K562 (cell line): ENCODE measurements at regions not wholly inside any gene's neighbourhood (a gene's known extent, or its start where the extent isn't known, plus 50 kb on each side); places are given as distances from the start of the nearest gene placed in this dataset.

Source experiments
- ATAC-seq: fragments of 200-7000 bp; cut with Tn5 transposase; 3 replicates; pipeline ENCODE4 v1.9.1; 2020; ENCODE audit warnings: moderate library complexity
- BruUV-seq: library from RNA; stranded (reverse); fragments of 400-500 nt; replicated peaks from 2 replicates; lab custom pipeline; 2021; lab: Mats Ljungman, UMichigan
- CTCF ChIA-PET: fragments of 300-600 bp; formaldehyde crosslinking; extraction: SDS; loops from one replicate; lab custom pipeline; 2021; ENCODE audit warnings: low intra/inter-chr PET ratio; lab: Yijun Ruan, JAX
- POLR2A ChIA-PET: fragments of 300-600, 350-650 bp; sonication (Branson Sonifier 250); formaldehyde crosslinking; extraction: SDS; loops from one replicate; lab custom pipeline; 2021; ENCODE audit warnings: antibody characterized with exemption, inconsistent platforms; lab: Yijun Ruan, JAX
- DNase-seq, 4 experiments: peaks; one replicate each; pipeline versions ENCODE4 v3.0.0 to v3.0.0-alpha.2; 2011 to 2018; ENCODE audit warnings: low spot score in 3 of 4, mixed read lengths in 3 of 4; ENCODE audit errors: extremely low read depth in 1 of 4
- FAIRE-seq: peaks from 2 replicates; lab custom pipeline; 2011; peaks lifted over from hg19 to GRCh38; lab: Jason Lieb, UNC
- H2AFZ ChIP-seq: 2 replicates; pipeline ENCODE4 v1.6.0; 2011; ENCODE audit warnings: low read depth, low read length, control low read depth, inconsistent platforms
- H3K27ac ChIP-seq: fragments of 200-600 bp; 3 replicates; pipeline ENCODE4 v1.8.0; 2011; ENCODE audit warnings: low read depth, mild to moderate bottlenecking, control low read depth, inconsistent platforms, low read length, moderate library complexity, mixed read lengths; ENCODE audit errors: extremely low read depth
- H3K27me3 ChIP-seq, 2 experiments: fragments of 300-600 bp in 1 of 2; 2 replicates in 1 of 2; 3 replicates in 1 of 2; pipeline versions ENCODE4 v1.6.0 to v1.8.0; 2011; ENCODE audit warnings: inconsistent platforms in 2 of 2, low read length in 2 of 2, mild to moderate bottlenecking in 1 of 2, mixed read lengths in 1 of 2, moderate library complexity in 1 of 2; ENCODE audit not compliant: control insufficient read depth in 2 of 2, insufficient read depth in 2 of 2
- H3K36me3 ChIP-seq: fragments of 300-600 bp; 3 replicates; pipeline ENCODE4 v1.8.0; 2011; ENCODE audit warnings: mild to moderate bottlenecking, low read length, inconsistent platforms; ENCODE audit not compliant: control insufficient read depth, insufficient read depth
- H3K4me1 ChIP-seq, 2 experiments: fragments of 200-600 bp in 1 of 2; replicated peaks in 1 of 2; 2 replicates in 1 of 2; 3 replicates in 1 of 2; pipeline versions ENCODE4 v1.5.1 to v1.8.0; 2011; ENCODE audit warnings: inconsistent platforms in 2 of 2, low read length in 2 of 2, mild to moderate bottlenecking in 1 of 2, mixed read lengths in 1 of 2, moderate library complexity in 1 of 2; ENCODE audit not compliant: control insufficient read depth in 2 of 2, insufficient read depth in 2 of 2
- H3K4me2 ChIP-seq: 2 replicates; pipeline ENCODE4 v1.6.1; 2011; ENCODE audit warnings: low read length, control low read depth, inconsistent platforms, mixed read lengths; ENCODE audit not compliant: insufficient read depth
- H3K4me3 ChIP-seq: fragments of 200-600 bp; sonication (generic), shearing (Covaris generic); 2 replicates; pipeline ENCODE4 v1.5.1; 2016; ENCODE audit warnings: control low read depth, inconsistent platforms
- H3K79me2 ChIP-seq: fragments of 200-600 bp; 3 replicates; pipeline ENCODE4 v1.8.0; 2011; ENCODE audit warnings: low read length, inconsistent platforms; ENCODE audit not compliant: control insufficient read depth, insufficient read depth
- H3K9ac ChIP-seq, 2 experiments: 2 replicates each; pipeline versions ENCODE4 v1.6.0 to v1.6.1; 2011; ENCODE audit warnings: low read depth in 2 of 2, low read length in 2 of 2, control low read depth in 1 of 2, inconsistent platforms in 1 of 2, mild to moderate bottlenecking in 1 of 2, mixed read lengths in 1 of 2; ENCODE audit not compliant: insufficient read depth in 1 of 2
- H3K9me1 ChIP-seq: one replicate; pipeline ENCODE4 v1.6.0; 2011; ENCODE audit warnings: inconsistent platforms, mild to moderate bottlenecking, low read length, moderate library complexity; ENCODE audit not compliant: control insufficient read depth, insufficient read depth
- H3K9me3 ChIP-seq: replicated peaks from 2 replicates; pipeline ENCODE4 v1.5.1; 2011; ENCODE audit warnings: low read depth, low read length, inconsistent platforms; ENCODE audit not compliant: control insufficient read depth, insufficient read depth
- H4K20me1 ChIP-seq: replicated peaks from 2 replicates; pipeline ENCODE4 v1.6.1; 2011; ENCODE audit warnings: low read length, inconsistent platforms, mixed read lengths; ENCODE audit not compliant: control insufficient read depth, insufficient read depth
- CC2D1A ChIP-seq: fragments of 450-650 bp; IDR thresholded peaks from 2 replicates; pipeline ENCODE4 v1.6.1; 2017; ENCODE audit warnings: mild to moderate bottlenecking
- KAT2B ChIP-seq: IDR thresholded peaks from one replicate; pipeline ENCODE4 v1.6.1; 2012; ENCODE audit warnings: low read depth, mild to moderate bottlenecking, control low read depth, inconsistent platforms, low read length, moderate library complexity
- KLF1 ChIP-seq: fragments of 450-650 bp; IDR thresholded peaks from 2 replicates; pipeline ENCODE4 v1.6.1; 2016; ENCODE audit warnings: missing genetic modification characterization, missing compliant biosample characterization
- MAFG ChIP-seq: fragments of 450-650 bp; conservative IDR thresholded peaks from 2 replicates; pipeline ENCODE4 v1.6.1; 2016; ENCODE audit warnings: missing genetic modification characterization, missing compliant biosample characterization
- NCOA1 ChIP-seq: fragments of 450-650 bp; IDR thresholded peaks from 2 replicates; pipeline ENCODE4 v1.6.1; 2016; ENCODE audit warnings: low read depth
- RB1 ChIP-seq: fragments of 450-650 bp; IDR thresholded peaks from 2 replicates; pipeline ENCODE4 v1.6.1; 2017; ENCODE audit warnings: low read depth, mild to moderate bottlenecking
- RBM15 ChIP-seq: fragments of 200-400 bp; formaldehyde crosslinking; IDR thresholded peaks from 2 replicates; pipeline ENCODE4 v1.6.1; 2018; ENCODE audit warnings: mild to moderate bottlenecking, low read length, moderate library complexity; ENCODE audit not compliant: insufficient read depth
- SMAD2 ChIP-seq: fragments of 150-350 bp; IDR thresholded peaks from 2 replicates; pipeline ENCODE4 v1.6.1; 2014; ENCODE audit warnings: low read depth, mild to moderate bottlenecking, low read length
- SMARCB1 ChIP-seq: IDR thresholded peaks from 2 replicates; pipeline ENCODE4 v1.6.1; 2011; ENCODE audit warnings: improper control_type of control experiment, low read depth; ENCODE audit not compliant: insufficient read length
- SNIP1 ChIP-seq: fragments of 450-650 bp; IDR thresholded peaks from 2 replicates; pipeline ENCODE4 v1.7.1; 2017; ENCODE audit warnings: low read depth, mild to moderate bottlenecking
- ZNF12 ChIP-seq: sonication (generic); formaldehyde crosslinking; IDR thresholded peaks from 2 replicates; pipeline ENCODE4 v1.4.0; 2020; ENCODE audit warnings: mild to moderate bottlenecking, missing genetic modification reagents
- ZNF232 ChIP-seq: sonication (generic); formaldehyde crosslinking; IDR thresholded peaks from 2 replicates; pipeline ENCODE4 v1.8.0; 2022; ENCODE audit warnings: mild to moderate bottlenecking, missing genetic modification reagents
- ZNF282 ChIP-seq: sonication (generic); formaldehyde crosslinking; IDR thresholded peaks from 2 replicates; pipeline ENCODE4 v1.8.1; 2023; ENCODE audit warnings: missing genetic modification reagents
- ZNF507 ChIP-seq: conservative IDR thresholded peaks from 2 replicates; pipeline ENCODE4 v1.6.1; 2017; ENCODE audit warnings: missing genetic modification characterization, missing compliant biosample characterization
- WGBS: fragments of 100-300 bp; shearing (Covaris generic); methylation state at CpG from one replicate; pipeline ENCODE4 v1.1.6; 2016; ENCODE audit warnings: low coverage, mixed read lengths; ENCODE audit not compliant: insufficient coverage; ENCODE audit errors: missing lambda C conversion rate; 5-methylcytosine and 5-hydroxymethylcytosine counted together
- in situ Hi-C: fragments of 300-500 bp; cut with MboI; formaldehyde crosslinking; loops from 4 replicates; pipeline ENCODE4 v1.15.0; 2018; ENCODE audit warnings: inconsistent platforms, mixed read lengths
- intact Hi-C: fragments of 100-400 bp; cut with micrococcal nuclease; formaldehyde crosslinking; loops from 2 replicates; pipeline ENCODE4 v1.14.2; 2022
- TF ChIP-seq, protein P1 (sequence below): sonication (generic); formaldehyde crosslinking; IDR thresholded peaks from 2 replicates; pipeline ENCODE4 v1.9.0; 2022; ENCODE audit warnings: mild to moderate bottlenecking, missing genetic modification reagents
- TF ChIP-seq, protein P2 (sequence below), 3 experiments: fragments of 200-800 bp in 1 of 3; sonication (Bioruptor generic) in 1 of 3; sonication (generic) in 1 of 3; formaldehyde crosslinking in 1 of 3; IDR thresholded peaks; 2 replicates each; pipeline versions ENCODE4 v1.6.1 to v1.8.0; 2016 to 2022; ENCODE audit warnings: mild to moderate bottlenecking in 2 of 3, missing compliant biosample characterization in 2 of 3, missing genetic modification characterization in 2 of 3, missing genetic modification reagents in 1 of 3
- TF ChIP-seq, protein P3 (sequence below): fragments of 250-450 bp; sonication (Bioruptor Pico); IDR thresholded peaks from 2 replicates; pipeline ENCODE4 v1.4.0; 2020; ENCODE audit warnings: mild to moderate bottlenecking, moderate library complexity, borderline replicate concordance
- TF ChIP-seq, protein P4 (sequence below): fragments of 250-450 bp; sonication (Bioruptor Pico); IDR thresholded peaks from 2 replicates; pipeline ENCODE4 v1.8.0; 2022; ENCODE audit warnings: moderate library complexity, mild to moderate bottlenecking, inconsistent platforms

DNA sequence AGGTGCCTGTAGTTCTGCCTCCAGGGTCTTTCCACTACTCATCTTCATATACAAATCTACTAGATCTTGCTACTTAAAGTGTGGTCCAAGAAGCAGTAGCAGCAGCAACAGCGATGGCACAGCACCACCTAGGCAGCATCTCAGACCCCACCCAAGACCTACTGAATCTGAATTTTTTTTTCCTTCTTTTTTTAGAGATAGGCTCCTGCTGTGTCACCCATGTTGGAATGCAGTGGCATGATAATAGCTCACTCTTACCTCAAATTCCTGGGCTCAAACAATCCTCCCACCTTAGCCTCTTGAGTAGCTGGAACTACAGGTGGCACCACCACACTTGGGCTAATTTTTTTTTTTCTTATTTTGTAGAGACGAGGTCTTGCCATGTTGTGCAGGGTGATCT is 346.7 kb upstream of the TGFBR2 start (continued):
- TF ChIP-seq ZNF282 (CRISPR knock-in tag), result no peak
- TF ChIP-seq ZNF232 (CRISPR knock-in tag), result no peak
- TF ChIP-seq ZNF507 (tag), result no peak
- TF ChIP-seq, all 486 proteins: peak for 0

DNA sequence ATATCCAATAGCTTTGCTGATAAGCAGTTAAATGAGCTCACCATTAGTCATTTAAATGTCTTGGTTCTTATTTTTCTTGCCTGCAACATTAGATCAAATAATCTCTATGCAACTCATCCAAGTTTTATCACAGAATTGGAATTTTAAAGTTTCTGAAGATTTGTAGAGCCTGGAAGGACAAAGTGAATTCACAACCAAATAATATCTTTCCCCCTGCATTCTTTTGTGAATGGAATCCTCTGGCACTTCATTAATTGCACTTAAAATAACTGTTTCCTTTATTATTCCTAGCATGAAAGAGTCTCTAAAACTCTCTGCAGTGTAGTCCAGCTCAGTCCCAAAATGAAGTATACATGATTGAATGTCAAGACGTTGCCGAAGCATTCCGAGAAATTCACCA is 345.6 kb upstream of the TGFBR2 start:
- Histone ChIP-seq H3K4me1 (no peaks in the 10 kb centered on the region), H3K27ac (no peak overlapping the region), H3K4me2 (no peak overlapping the region), H4K20me1 (no peaks in the 10 kb centered on the region), H2AFZ (no peak overlapping the region), H3K79me2 (no peaks in the 10 kb centered on the region), H3K9me3 (no peaks in the 10 kb centered on the region; the same call in 1 of the 2 replicates), H3K36me3 (no peaks in the 10 kb centered on the region), H3K9ac (no peak overlapping the region), H3K9me1 (no peaks in the 10 kb centered on the region), H3K27me3 (no peaks in the 10 kb centered on the region), H3K4me3 (no peak overlapping the region)
- BruUV-seq, result no TSS peak
- ATAC-seq (no peak), DNase-seq (no peak), FAIRE-seq (no peak)
- WGBS, result 0% methylated on average over 3 of the region's 3 CpGs
- intact Hi-C loops (no loop called here), in situ Hi-C loops (no loop called here)
- ChIA-PET CTCF (interaction anchor here (0.5 kb wide), 1 partner anchor 53 kb away, joined by 3 read pairs; no protein-coding TSS in a partner anchor), POLR2A (no interaction called here)
- TF ChIP-seq ZNF12 (no peak), NCOA1 (no peak), SMARCB1 (no peak), KAT2B (no peak), SNIP1 (no peak), KLF1 (tag) (no peak), MAFG (tag) (no peak), RBM15 (no peak), CC2D1A (no peak), SMAD2 (no peak), RB1 (no peak)
- TF ChIP-seq, protein P1, sequence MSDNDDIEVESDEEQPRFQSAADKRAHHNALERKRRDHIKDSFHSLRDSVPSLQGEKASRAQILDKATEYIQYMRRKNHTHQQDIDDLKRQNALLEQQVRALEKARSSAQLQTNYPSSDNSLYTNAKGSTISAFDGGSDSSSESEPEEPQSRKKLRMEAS (CRISPR knock-in tag), result no peak
- TF ChIP-seq, protein P2, sequence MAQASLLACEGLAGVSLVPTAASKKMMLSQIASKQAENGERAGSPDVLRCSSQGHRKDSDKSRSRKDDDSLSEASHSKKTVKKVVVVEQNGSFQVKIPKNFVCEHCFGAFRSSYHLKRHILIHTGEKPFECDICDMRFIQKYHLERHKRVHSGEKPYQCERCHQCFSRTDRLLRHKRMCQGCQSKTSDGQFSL (CRISPR knock-in tag; IDR thresholded peaks at IDR 0.05), result no peak
- TF ChIP-seq, protein P2 (tag; IDR thresholded peaks at IDR 0.05), result no peak
- TF ChIP-seq, protein P3, sequence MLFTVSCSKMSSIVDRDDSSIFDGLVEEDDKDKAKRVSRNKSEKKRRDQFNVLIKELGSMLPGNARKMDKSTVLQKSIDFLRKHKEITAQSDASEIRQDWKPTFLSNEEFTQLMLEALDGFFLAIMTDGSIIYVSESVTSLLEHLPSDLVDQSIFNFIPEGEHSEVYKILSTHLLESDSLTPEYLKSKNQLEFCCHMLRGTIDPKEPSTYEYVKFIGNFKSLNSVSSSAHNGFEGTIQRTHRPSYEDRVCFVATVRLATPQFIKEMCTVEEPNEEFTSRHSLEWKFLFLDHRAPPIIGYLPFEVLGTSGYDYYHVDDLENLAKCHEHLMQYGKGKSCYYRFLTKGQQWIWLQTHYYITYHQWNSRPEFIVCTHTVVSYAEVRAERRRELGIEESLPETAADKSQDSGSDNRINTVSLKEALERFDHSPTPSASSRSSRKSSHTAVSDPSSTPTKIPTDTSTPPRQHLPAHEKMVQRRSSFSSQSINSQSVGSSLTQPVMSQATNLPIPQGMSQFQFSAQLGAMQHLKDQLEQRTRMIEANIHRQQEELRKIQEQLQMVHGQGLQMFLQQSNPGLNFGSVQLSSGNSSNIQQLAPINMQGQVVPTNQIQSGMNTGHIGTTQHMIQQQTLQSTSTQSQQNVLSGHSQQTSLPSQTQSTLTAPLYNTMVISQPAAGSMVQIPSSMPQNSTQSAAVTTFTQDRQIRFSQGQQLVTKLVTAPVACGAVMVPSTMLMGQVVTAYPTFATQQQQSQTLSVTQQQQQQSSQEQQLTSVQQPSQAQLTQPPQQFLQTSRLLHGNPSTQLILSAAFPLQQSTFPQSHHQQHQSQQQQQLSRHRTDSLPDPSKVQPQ (CRISPR knock-in tag), result no peak
- TF ChIP-seq, protein P4, sequence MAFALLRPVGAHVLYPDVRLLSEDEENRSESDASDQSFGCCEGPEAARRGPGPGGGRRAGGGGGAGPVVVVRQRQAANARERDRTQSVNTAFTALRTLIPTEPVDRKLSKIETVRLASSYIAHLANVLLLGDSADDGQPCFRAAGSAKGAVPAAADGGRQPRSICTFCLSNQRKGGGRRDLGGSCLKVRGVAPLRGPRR (CRISPR knock-in tag), result no peak
